ENCODE measurements at regions not wholly inside any gene's neighbourhood (a gene's known extent, or its start where the extent isn't known, plus 50 kb on each side); places are given as distances from the start of the nearest gene placed in this dataset.

DNA sequence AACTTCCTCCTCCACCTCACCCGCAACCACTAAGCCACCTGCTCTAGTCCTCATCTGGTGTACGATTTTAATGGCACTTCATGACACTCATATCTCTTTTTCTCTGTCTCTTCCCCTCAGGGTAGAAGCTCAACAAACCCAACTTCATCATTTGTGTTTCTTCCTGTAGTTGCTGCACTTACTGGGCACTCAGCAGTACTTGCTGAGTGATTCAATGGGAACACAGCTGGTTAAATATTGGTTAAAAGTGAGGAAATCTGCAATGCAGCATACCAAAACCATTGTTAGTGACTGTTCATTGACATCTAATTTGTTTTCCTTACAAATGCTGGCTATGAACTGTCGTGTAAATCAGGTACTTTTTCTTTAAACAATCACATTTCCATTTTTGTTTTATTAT lies 541.1 kb upstream of the PRMT6 start:
- Histone ChIP-seq H3K27ac (no peak overlapping the region), H3K4me3 (no peak overlapping the region)

DNA sequence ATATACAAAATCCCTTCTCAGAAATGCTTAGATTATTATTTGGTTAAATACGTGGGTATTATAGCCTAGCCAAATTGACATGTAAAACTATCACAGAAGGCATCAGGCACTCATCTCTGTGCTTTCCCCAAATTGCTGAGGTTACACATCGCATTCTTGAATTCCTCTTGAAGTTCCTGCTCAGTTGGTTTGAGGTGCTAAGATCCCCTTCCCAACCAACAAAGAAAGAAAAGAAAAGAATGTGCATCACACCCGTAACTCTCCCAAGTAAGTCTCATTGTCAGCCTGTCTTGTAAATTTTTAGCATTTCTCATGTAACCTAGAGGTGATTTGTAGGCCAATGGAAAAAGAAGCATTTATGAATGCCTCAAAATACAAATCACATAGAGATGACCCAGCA lies 539.2 kb upstream of the PRMT6 start:
- no peak overlapping the region for H3K27ac ChIP-seq
- H3K4me3 ChIP-seq, result no peak overlapping the region

DNA sequence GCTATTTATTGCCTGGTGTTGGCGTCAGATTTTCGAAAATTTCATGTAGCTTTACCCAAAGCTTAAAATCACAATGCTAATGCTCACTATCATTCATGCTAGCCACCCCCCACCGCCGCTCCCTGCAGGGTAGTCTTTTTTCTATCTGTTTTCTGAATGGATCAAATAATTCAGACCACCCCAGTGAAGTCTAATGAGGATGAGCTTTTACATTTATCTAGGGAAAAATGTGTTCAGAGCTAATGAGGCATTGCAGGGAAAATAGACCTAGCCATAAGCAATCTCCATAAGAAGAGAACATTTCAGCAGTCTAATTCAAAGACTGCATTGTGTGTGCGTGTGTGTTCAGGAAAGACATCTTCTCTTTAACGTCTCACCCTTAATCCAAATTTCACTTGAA lies 533.0 kb upstream of the PRMT6 start:
- Histone ChIP-seq H3K27ac (no peak overlapping the region), H3K4me3 (no peak overlapping the region)

DNA sequence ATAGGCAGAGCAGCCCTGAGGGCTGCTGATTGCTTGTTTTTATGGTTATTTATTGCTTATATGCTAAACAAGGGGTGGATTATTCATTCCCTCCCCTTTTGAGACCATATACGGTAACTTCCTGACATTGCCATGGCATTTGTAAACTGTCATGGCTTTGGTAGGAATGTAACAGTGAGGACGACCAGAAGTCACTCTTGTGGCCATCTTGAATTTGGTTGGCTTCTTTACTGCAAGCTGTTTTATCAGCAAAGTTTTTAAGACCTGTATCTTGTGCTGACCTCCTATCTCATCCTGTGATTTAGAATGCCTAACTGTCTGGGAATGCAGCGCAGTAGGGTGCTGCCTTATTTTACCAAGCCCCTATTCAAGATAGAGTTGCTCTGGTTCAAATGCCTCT lies 531.8 kb upstream of the PRMT6 start:
- Histone ChIP-seq H3K27ac (no peak overlapping the region), H3K4me3 (no peak overlapping the region)

DNA sequence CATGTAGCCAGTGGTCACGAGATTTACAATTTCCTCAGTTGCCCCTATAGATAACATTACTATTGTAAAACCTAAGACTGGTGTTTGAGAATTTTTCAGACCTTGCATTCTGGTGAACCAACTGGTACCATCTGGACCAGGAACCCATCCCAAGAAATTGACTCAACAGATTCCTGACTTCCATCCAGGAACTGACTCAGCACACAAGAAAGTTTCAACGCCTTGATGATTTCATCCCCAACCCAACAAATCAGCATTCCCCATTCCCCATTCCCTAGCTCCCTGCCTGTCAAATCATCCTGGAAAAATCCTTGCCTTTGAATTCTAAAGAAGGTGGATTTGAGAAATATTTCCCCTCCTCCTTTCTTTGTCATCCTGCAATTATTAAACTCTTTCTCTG lies 529.8 kb upstream of the PRMT6 start:
- Histone ChIP-seq H3K4me3 (no peak overlapping the region), H3K27ac (no peak overlapping the region)

GRCh38 chr1:106534612-106535011 lies 521.9 kb upstream of the PRMT6 start:
- H3K27ac ChIP-seq, result no peak overlapping the region
- no peak overlapping the region for H3K4me3 ChIP-seq

- Histone ChIP-seq H3K4me3 (no peak overlapping the region), H3K27ac (no peak overlapping the region)
Measured at GRCh38 chr1:106536741-106537140, 519.7 kb upstream of the PRMT6 start.

DNA sequence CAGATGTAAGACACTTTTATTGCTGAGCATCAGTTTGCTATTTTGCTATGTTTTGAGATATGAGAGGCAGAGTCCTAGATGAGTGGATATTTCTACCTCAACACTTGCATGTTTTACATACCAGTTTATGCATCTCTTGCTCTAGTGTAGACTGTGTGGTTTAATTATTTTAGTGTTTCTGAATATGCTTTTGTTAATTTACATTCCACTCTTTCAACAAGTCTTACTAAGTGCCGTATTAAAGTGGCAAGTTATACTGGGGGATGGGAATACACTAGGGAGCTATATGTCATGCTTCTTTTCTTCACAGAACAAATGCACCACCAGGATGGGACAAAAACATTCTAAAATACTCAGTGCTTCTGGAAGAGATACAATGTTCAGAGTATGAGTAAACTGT lies 507.7 kb upstream of the PRMT6 start:
- no peak overlapping the region for H3K4me3 ChIP-seq
- H3K27ac ChIP-seq, result no peak overlapping the region

- no peak overlapping the region for H3K27ac ChIP-seq
- no peak overlapping the region for H3K4me3 ChIP-seq
Measured at GRCh38 chr1:106554294-106554693, 502.2 kb upstream of the PRMT6 start.

GRCh38 chr1:106555571-106555970 lies 500.9 kb upstream of the PRMT6 start:
- Histone ChIP-seq H3K27ac (no peak overlapping the region), H3K4me3 (no peak overlapping the region)

DNA sequence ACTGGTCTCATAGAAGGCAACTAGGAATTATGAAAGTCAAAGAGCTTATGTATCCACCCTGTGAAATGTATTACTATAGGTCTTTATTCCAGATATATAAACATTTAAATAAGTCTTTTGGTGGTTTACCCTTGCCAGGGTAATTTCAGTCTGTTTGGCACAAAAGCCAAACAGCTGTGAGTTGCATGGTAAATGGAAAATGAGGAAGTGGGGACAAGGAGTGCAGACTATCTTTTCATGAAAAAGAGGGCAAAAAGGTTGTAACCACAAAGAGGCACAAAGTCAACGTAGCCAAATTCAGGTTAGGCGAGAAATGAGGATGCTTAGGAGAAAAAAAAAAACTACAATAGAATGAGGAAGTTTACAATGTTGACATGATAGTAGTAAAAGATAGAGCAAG lies 492.3 kb upstream of the PRMT6 start:
- Histone ChIP-seq H3K4me3 (no peak overlapping the region), H3K27ac (no peak overlapping the region)

DNA sequence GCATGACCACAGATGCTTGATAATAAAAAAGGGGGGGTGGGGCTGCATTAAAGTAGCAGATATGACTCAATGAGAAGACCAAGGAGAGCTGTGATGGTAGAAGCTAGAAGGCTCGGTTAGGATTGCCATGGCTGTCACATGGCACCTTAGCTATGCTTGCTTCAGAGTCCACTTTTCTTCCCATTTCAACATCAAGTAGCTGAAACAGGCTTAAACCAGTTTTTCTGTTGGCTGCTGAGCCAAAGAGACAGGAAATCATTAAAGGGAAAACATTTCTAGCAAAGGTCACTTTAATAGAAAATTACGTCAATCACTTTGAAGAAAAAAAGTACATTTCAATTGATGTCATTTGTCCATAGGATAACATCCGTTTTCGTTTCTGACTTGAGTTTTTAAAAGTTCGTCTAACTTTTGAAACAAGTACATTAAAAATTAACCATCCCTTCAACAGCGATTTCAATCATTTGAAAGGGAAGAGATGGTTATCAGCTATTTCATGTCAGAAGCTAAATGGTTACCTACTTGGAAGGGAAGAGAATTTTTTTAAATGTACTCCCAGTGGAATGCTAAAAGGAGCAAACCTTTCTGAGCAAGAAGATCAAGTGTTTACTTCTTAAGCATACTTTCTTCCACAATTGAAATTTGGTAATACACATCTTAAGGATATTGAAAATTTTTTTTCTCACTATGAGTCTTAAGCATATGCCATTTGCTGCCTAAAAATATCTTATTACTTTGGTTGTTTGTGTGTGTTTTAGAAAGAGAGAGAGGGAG lies 488.1 kb upstream of the PRMT6 start:
- no peak overlapping the region for H3K4me3 ChIP-seq
- H3K27ac ChIP-seq, result no peak overlapping the region

DNA sequence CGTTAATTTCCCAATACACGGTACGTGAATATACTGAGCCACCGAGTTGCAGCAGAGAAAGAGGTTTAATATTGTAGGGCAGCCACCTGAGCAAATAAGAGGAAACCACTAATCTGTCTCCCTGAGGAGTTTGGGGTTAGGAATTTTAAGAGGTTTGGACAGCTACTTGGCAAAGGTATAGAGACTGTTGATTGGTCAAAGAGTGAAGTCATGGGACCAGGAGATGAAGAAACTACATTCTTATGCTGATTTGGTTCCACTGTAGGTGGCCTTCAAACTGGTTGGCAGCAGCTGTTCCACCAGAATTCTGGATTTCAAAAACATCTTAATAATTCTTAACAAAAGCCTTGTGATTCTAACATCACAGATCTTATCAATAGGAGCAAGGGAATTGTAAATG lies 485.4 kb upstream of the PRMT6 start:
- H3K27ac ChIP-seq, result no peak overlapping the region
- no peak overlapping the region for H3K4me3 ChIP-seq

DNA sequence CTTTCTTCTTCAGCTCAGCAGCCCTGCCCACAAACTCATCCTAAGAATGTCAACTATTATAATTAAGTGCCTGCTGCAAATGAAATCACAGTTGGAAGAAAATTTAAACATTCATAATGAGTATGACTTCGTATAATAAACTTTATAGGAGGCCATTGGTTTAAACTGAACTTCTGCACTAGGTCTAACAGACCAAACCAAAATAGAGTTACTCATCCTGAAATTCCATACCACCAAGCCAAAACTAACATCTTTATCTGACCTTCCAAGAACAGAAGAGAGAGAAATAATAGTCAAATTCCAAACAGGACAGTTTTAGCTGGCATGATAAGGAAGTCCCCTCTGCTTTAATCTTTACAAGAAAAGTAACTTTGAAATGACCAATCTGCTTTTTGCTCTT lies 472.4 kb upstream of the PRMT6 start:
- Histone ChIP-seq H3K27ac (no peak overlapping the region), H3K4me3 (no peak overlapping the region)

GRCh38 chr1:106584676-106585075 lies 471.8 kb upstream of the PRMT6 start:
- H3K4me3 ChIP-seq, result no peak overlapping the region

GRCh38 chr1:106600626-106601025 lies 455.8 kb upstream of the PRMT6 start:
- H3K27ac ChIP-seq, result no peak overlapping the region
- no peak overlapping the region for H3K4me3 ChIP-seq

More at GRCh38 chr1:106584676-106585075, 471.8 kb upstream of the PRMT6 start:
- H3K27ac ChIP-seq, result no peak overlapping the region

GRCh38 chr1:106603616-106604015 lies 452.9 kb upstream of the PRMT6 start:
- Histone ChIP-seq H3K4me3 (no peak overlapping the region), H3K27ac (no peak overlapping the region)

DNA sequence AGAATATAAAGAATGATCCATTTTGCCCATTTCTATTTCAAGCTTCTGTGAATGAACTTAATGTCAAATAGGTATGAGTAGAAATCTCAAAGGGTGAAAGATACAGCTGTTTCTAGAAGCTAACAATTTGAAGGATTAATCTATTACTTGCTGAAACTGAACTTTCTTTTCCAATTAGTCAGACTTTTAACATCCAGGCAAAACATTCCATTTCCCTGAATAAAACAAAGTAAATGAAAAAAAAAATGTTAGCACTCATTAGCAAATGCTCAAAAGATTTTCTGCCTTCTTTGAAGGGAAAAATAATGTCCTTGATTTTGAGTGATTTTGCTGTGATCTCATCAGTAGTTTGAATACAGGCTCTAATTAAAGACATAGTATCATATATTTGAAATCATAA lies 447.6 kb upstream of the PRMT6 start:
- Histone ChIP-seq H3K4me3 (no peak overlapping the region), H3K27ac (no peak overlapping the region)

- Histone ChIP-seq H3K4me3 (no peak overlapping the region), H3K27ac (no peak overlapping the region)
Measured at GRCh38 chr1:106613068-106613467, 443.4 kb upstream of the PRMT6 start.

- H3K27ac ChIP-seq, result no peak overlapping the region
- H3K4me3 ChIP-seq, result no peak overlapping the region
Measured at GRCh38 chr1:106613861-106614260, 442.6 kb upstream of the PRMT6 start.

DNA sequence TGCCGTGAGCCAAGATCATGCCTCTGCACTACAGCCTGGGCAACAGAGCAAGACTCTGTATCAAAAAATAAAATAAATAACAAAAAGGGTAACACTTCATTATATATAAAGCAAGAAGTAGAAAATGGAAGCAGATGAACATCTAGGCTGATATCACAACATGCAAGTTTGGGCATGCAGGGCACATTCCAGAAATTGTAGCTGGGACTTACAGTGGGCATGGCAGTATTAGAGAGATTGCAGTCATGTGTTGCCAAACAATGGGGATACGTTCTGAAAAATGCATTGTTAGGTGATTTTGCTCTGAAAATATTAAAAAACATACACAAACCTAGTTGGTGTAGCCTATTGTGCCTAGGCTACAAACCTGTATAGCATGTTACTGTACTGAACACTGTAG lies 441.0 kb upstream of the PRMT6 start:
- Histone ChIP-seq H3K27ac (no peak overlapping the region), H3K4me3 (no peak overlapping the region)

- H3K4me3 ChIP-seq, result no peak overlapping the region
Measured at GRCh38 chr1:106619080-106619826, 437.2 kb upstream of the PRMT6 start.

More at GRCh38 chr1:106619080-106619826, 437.2 kb upstream of the PRMT6 start:
- no peak overlapping the region for H3K27ac ChIP-seq

Measured in skin epidermis (tissue), 12 donors.